Fibroblast of lung (primary cell): ENCODE measurements at regions not wholly inside any gene's neighbourhood (a gene's known extent, or its start where the extent isn't known, plus 50 kb on each side); places are given as distances from the start of the nearest gene placed in this dataset.

Experiments
- CTCF ChIP-seq, 2 donors: IDR thresholded peaks in 1 of 2; conservative IDR thresholded peaks in 1 of 2; 1 replicate in 1 of 2; 2 replicates in 1 of 2; pipeline ENCODE4 v1.5.1; 2011 to 2012; ENCODE audit warnings: low read length in 2 of 2, control low read depth in 1 of 2, inconsistent platforms in 1 of 2, low read depth in 1 of 2, mild to moderate bottlenecking in 1 of 2
- EZH2 ChIP-seq: IDR thresholded peaks from 2 replicates; pipeline ENCODE4 v1.5.1; 2012; ENCODE audit warnings: low read length, control low read depth, mild to moderate bottlenecking; ENCODE audit errors: missing control alignments

GRCh38 chr15:39184701-39185390 is 396.0 kb upstream of the THBS1 start:
- TF ChIP-seq CTCF (conservative IDR thresholded peaks at IDR 0.05 in 1 of 2, IDR thresholded peaks at IDR 0.05 in 1 of 2; ENCODE audit: low read depth in 1 of 2, low read length in 2 of 2) (no peak), EZH2 (no peak)
